ENCODE measurements at regions not wholly inside any gene's neighbourhood (a gene's known extent, or its start where the extent isn't known, plus 50 kb on each side); places are given as distances from the start of the nearest gene placed in this dataset.

- H3K4me2 ChIP-seq (ENCODE audit: low read length, poor library complexity, severe bottlenecking): no peak overlapping the region
- 77% methylated on average over 11 of the region's 14 CpGs for WGBS
- no peak overlapping the region for H2BK5ac ChIP-seq (ENCODE audit: low read depth, low read length, poor library complexity, severe bottlenecking)
- no peak overlapping the region for H2BK15ac ChIP-seq (ENCODE audit: low read depth, poor library complexity, severe bottlenecking)
- no peak overlapping the region for H3K14ac ChIP-seq (ENCODE audit: low read length in 2 of 2)
- peaks cover 0 to 11% of the 10 kb centered on the region in 2 experiments for H3K27me3 ChIP-seq (ENCODE audit: control insufficient read depth in 1 of 2, insufficient read depth in 1 of 2, low read length in 2 of 2)
- H3K4ac ChIP-seq (ENCODE audit: low read depth in 1 of 2, low read length in 2 of 2): no peak overlapping the region
- no peak overlapping the region for H3K23ac ChIP-seq (ENCODE audit: low read length in 2 of 2)
- no peak overlapping the region for H4K8ac ChIP-seq (ENCODE audit: low read length)
- no peak overlapping the region for H3K4me3 ChIP-seq (ENCODE audit: insufficient read depth in 1 of 2, low read depth in 1 of 2, low read length in 2 of 2)
- no peaks in the 10 kb centered on the region for H3K4me1 ChIP-seq (ENCODE audit: control insufficient read depth, insufficient read depth, low read depth, low read length)
- no peak overlapping the region for H2BK120ac ChIP-seq (ENCODE audit: low read depth, low read length)
- no peak overlapping the region for H3K27ac ChIP-seq (ENCODE audit: low read length, poor library complexity, severe bottlenecking)
- H2AFZ ChIP-seq (ENCODE audit: low read depth, low read length): no peak overlapping the region
- no peak overlapping the region for H2AK5ac ChIP-seq (ENCODE audit: low read length, severe bottlenecking)
- H3K36me3 ChIP-seq (ENCODE audit: control insufficient read depth in 1 of 2, insufficient read depth in 2 of 2, low read depth in 1 of 2, low read length in 2 of 2): no peaks in the 10 kb centered on the region
- no peaks in the 10 kb centered on the region for H3K79me1 ChIP-seq (replicated peaks; ENCODE audit: low read length, poor library complexity, severe bottlenecking)
- H3K9me3 ChIP-seq (ENCODE audit: control insufficient read depth, low read length): no peaks in the 10 kb centered on the region
- H4K91ac ChIP-seq (ENCODE audit: low read length): no peak overlapping the region
- no peak for DNase-seq
- H2BK12ac ChIP-seq (ENCODE audit: low read length in 2 of 2): no peak overlapping the region
- H3K18ac ChIP-seq (ENCODE audit: low read depth in 1 of 2, low read length in 2 of 2): no peak overlapping the region
- H3K9ac ChIP-seq (ENCODE audit: low read length): no peak overlapping the region
These were observed 99.0 kb downstream of the HMX1 start for GRCh38 chr4:8772499-8773123.

- no peak overlapping the region for H3K4me2 ChIP-seq (ENCODE audit: low read length, poor library complexity, severe bottlenecking)
- no peak overlapping the region for H3K18ac ChIP-seq (ENCODE audit: low read depth in 1 of 2, low read length in 2 of 2)
- no peaks in the 10 kb centered on the region for H3K4me1 ChIP-seq (ENCODE audit: control insufficient read depth, insufficient read depth, low read depth, low read length)
- no peak overlapping the region for H2BK120ac ChIP-seq (ENCODE audit: low read depth, low read length)
- H3K27me3 ChIP-seq (ENCODE audit: control insufficient read depth in 1 of 2, insufficient read depth in 1 of 2, low read length in 2 of 2): peaks cover 0 to 15% of the 10 kb centered on the region in 2 experiments
- H2AK5ac ChIP-seq (ENCODE audit: low read length, severe bottlenecking): no peak overlapping the region
- no peak overlapping the region for H3K27ac ChIP-seq (ENCODE audit: low read length, poor library complexity, severe bottlenecking)
- no peak overlapping the region for H2BK12ac ChIP-seq (ENCODE audit: low read length in 2 of 2)
- no peaks in the 10 kb centered on the region for H3K36me3 ChIP-seq (ENCODE audit: control insufficient read depth in 1 of 2, insufficient read depth in 2 of 2, low read depth in 1 of 2, low read length in 2 of 2)
- no peak overlapping the region for H3K23ac ChIP-seq (ENCODE audit: low read length in 2 of 2)
- no peak overlapping the region for H4K8ac ChIP-seq (ENCODE audit: low read length)
- no peak for DNase-seq
- H3K14ac ChIP-seq (ENCODE audit: low read length in 2 of 2): no peak overlapping the region
- H3K9ac ChIP-seq (ENCODE audit: low read length): no peak overlapping the region
- no peak overlapping the region for H4K91ac ChIP-seq (ENCODE audit: low read length)
- H2AFZ ChIP-seq (ENCODE audit: low read depth, low read length): no peak overlapping the region
- H3K79me1 ChIP-seq (replicated peaks; ENCODE audit: low read length, poor library complexity, severe bottlenecking): no peaks in the 10 kb centered on the region
- WGBS: 86% methylated on average over 9 of the region's 10 CpGs
- H3K9me3 ChIP-seq (ENCODE audit: control insufficient read depth, low read length): no peaks in the 10 kb centered on the region
- H3K4ac ChIP-seq (ENCODE audit: low read depth in 1 of 2, low read length in 2 of 2): no peak overlapping the region
- H2BK5ac ChIP-seq (ENCODE audit: low read depth, low read length, poor library complexity, severe bottlenecking): no peak overlapping the region
- H2BK15ac ChIP-seq (ENCODE audit: low read depth, poor library complexity, severe bottlenecking): no peak overlapping the region
- H3K4me3 ChIP-seq (ENCODE audit: insufficient read depth in 1 of 2, low read depth in 1 of 2, low read length in 2 of 2): no peak overlapping the region
These were observed 100.0 kb downstream of the HMX1 start for GRCh38 chr4:8771666-8772065.

- no peak overlapping the region for H4K8ac ChIP-seq (ENCODE audit: low read length)
These were observed 100.4 kb downstream of the HMX1 start for GRCh38 chr4:8771258-8771590.

GRCh38 chr4:8770518-8771257 is 101.0 kb downstream of the HMX1 start:
- Histone ChIP-seq H3K27ac (ENCODE audit: low read length, poor library complexity, severe bottlenecking) (no peak overlapping the region), H2AK5ac (ENCODE audit: low read length, severe bottlenecking) (no peak overlapping the region), H3K79me1 (replicated peaks; ENCODE audit: low read length, poor library complexity, severe bottlenecking) (no peaks in the 10 kb centered on the region), H2BK120ac (ENCODE audit: low read depth, low read length) (no peak overlapping the region), H2AFZ (ENCODE audit: low read depth, low read length) (no peak overlapping the region), H2BK12ac (ENCODE audit: low read length in 2 of 2) (no peak overlapping the region), H3K4me2 (ENCODE audit: low read length, poor library complexity, severe bottlenecking) (no peak overlapping the region), H3K4ac (ENCODE audit: low read depth in 1 of 2, low read length in 2 of 2) (no peak overlapping the region), H3K27me3 (ENCODE audit: control insufficient read depth in 1 of 2, insufficient read depth in 1 of 2, low read length in 2 of 2) (peaks cover 0 to 11% of the 10 kb centered on the region in 2 experiments), H3K4me3 (ENCODE audit: insufficient read depth in 1 of 2, low read depth in 1 of 2, low read length in 2 of 2) (no peak overlapping the region), H4K8ac (ENCODE audit: low read length) (no peak overlapping the region), H3K23ac (ENCODE audit: low read length in 2 of 2) (no peak overlapping the region), H3K18ac (ENCODE audit: low read depth in 1 of 2, low read length in 2 of 2) (no peak overlapping the region), H4K91ac (ENCODE audit: low read length) (no peak overlapping the region), H3K36me3 (ENCODE audit: control insufficient read depth in 1 of 2, insufficient read depth in 2 of 2, low read depth in 1 of 2, low read length in 2 of 2) (no peaks in the 10 kb centered on the region), H2BK15ac (ENCODE audit: low read depth, poor library complexity, severe bottlenecking) (no peak overlapping the region), H3K14ac (ENCODE audit: low read length in 2 of 2) (no peak overlapping the region), H3K9ac (ENCODE audit: low read length) (no peak overlapping the region), H3K9me3 (ENCODE audit: control insufficient read depth, low read length) (no peaks in the 10 kb centered on the region), H3K4me1 (ENCODE audit: control insufficient read depth, insufficient read depth, low read depth, low read length) (no peaks in the 10 kb centered on the region), H2BK5ac (ENCODE audit: low read depth, low read length, poor library complexity, severe bottlenecking) (no peak overlapping the region)
- WGBS: 76% methylated on average over 18 of the region's 20 CpGs
- DNase-seq: no peak

More at GRCh38 chr4:8771258-8771590, 100.4 kb downstream of the HMX1 start:
- Histone ChIP-seq H3K9ac (ENCODE audit: low read length) (no peak overlapping the region), H2BK5ac (ENCODE audit: low read depth, low read length, poor library complexity, severe bottlenecking) (no peak overlapping the region), H2AFZ (ENCODE audit: low read depth, low read length) (no peak overlapping the region), H2BK120ac (ENCODE audit: low read depth, low read length) (no peak overlapping the region), H4K91ac (ENCODE audit: low read length) (no peak overlapping the region), H2BK15ac (ENCODE audit: low read depth, poor library complexity, severe bottlenecking) (no peak overlapping the region), H3K4me1 (ENCODE audit: control insufficient read depth, insufficient read depth, low read depth, low read length) (no peaks in the 10 kb centered on the region), H3K23ac (ENCODE audit: low read length in 2 of 2) (no peak overlapping the region), H3K79me1 (replicated peaks; ENCODE audit: low read length, poor library complexity, severe bottlenecking) (no peaks in the 10 kb centered on the region), H3K4me3 (ENCODE audit: insufficient read depth in 1 of 2, low read depth in 1 of 2, low read length in 2 of 2) (no peak overlapping the region), H2BK12ac (ENCODE audit: low read length in 2 of 2) (no peak overlapping the region), H3K27me3 (ENCODE audit: control insufficient read depth in 1 of 2, insufficient read depth in 1 of 2, low read length in 2 of 2) (peaks cover 0 to 15% of the 10 kb centered on the region in 2 experiments), H3K36me3 (ENCODE audit: control insufficient read depth in 1 of 2, insufficient read depth in 2 of 2, low read depth in 1 of 2, low read length in 2 of 2) (no peaks in the 10 kb centered on the region), H3K18ac (ENCODE audit: low read depth in 1 of 2, low read length in 2 of 2) (no peak overlapping the region), H3K4ac (ENCODE audit: low read depth in 1 of 2, low read length in 2 of 2) (no peak overlapping the region), H3K27ac (ENCODE audit: low read length, poor library complexity, severe bottlenecking) (no peak overlapping the region), H2AK5ac (ENCODE audit: low read length, severe bottlenecking) (no peak overlapping the region), H3K9me3 (ENCODE audit: control insufficient read depth, low read length) (no peaks in the 10 kb centered on the region), H3K14ac (ENCODE audit: low read length in 2 of 2) (no peak overlapping the region), H3K4me2 (ENCODE audit: low read length, poor library complexity, severe bottlenecking) (no peak overlapping the region)
- no peak for DNase-seq
- WGBS: 35% methylated on average over 8 of the region's 8 CpGs

Data from mesenchymal stem cell (in vitro differentiated cells and primary cell).